NT2/D1 (cell line): ENCODE measurements at regions not wholly inside any gene's neighbourhood (a gene's known extent, or its start where the extent isn't known, plus 50 kb on each side); places are given as distances from the start of the nearest gene placed in this dataset.

Experiments
- DNase-seq: peaks from one replicate; pipeline ENCODE4 v3.0.0-alpha.2; 2011; ENCODE audit warnings: low read depth, low spot score
- H3K27me3 ChIP-seq: 2 replicates; pipeline ENCODE4 v1.6.0; 2011; ENCODE audit warnings: mild to moderate bottlenecking; ENCODE audit not compliant: insufficient read length, insufficient read depth
- H3K36me3 ChIP-seq: 2 replicates; pipeline ENCODE4 v1.6.1; 2011; ENCODE audit warnings: mild to moderate bottlenecking, low read length, mixed read lengths; ENCODE audit not compliant: insufficient read depth, insufficient read length
- H3K4me1 ChIP-seq: 2 replicates; pipeline ENCODE4 v1.5.1; 2011; ENCODE audit not compliant: insufficient read depth, insufficient read length
- H3K4me3 ChIP-seq: 2 replicates; pipeline ENCODE4 v1.5.1; 2011; ENCODE audit warnings: low read depth; ENCODE audit not compliant: insufficient read length
- H3K9ac ChIP-seq: 2 replicates; pipeline ENCODE4 v1.6.0; 2011; ENCODE audit warnings: low read depth; ENCODE audit not compliant: insufficient read length
- H3K9me3 ChIP-seq: 2 replicates; pipeline ENCODE4 v1.5.1; 2011; ENCODE audit warnings: mild to moderate bottlenecking, low read length; ENCODE audit not compliant: insufficient read depth
- SUZ12 ChIP-seq: IDR thresholded peaks from 2 replicates; pipeline ENCODE4 v1.6.1; 2011; ENCODE audit not compliant: insufficient read length, insufficient read depth; ENCODE audit errors: extremely low read depth
- YY1 ChIP-seq: IDR thresholded peaks from 2 replicates; pipeline ENCODE4 v1.6.1; 2011; ENCODE audit not compliant: insufficient read length, insufficient read depth
- ZNF274 ChIP-seq: IDR thresholded peaks from 2 replicates; pipeline ENCODE4 v1.6.1; 2011; ENCODE audit warnings: mild to moderate bottlenecking, low read depth, low read length

DNA sequence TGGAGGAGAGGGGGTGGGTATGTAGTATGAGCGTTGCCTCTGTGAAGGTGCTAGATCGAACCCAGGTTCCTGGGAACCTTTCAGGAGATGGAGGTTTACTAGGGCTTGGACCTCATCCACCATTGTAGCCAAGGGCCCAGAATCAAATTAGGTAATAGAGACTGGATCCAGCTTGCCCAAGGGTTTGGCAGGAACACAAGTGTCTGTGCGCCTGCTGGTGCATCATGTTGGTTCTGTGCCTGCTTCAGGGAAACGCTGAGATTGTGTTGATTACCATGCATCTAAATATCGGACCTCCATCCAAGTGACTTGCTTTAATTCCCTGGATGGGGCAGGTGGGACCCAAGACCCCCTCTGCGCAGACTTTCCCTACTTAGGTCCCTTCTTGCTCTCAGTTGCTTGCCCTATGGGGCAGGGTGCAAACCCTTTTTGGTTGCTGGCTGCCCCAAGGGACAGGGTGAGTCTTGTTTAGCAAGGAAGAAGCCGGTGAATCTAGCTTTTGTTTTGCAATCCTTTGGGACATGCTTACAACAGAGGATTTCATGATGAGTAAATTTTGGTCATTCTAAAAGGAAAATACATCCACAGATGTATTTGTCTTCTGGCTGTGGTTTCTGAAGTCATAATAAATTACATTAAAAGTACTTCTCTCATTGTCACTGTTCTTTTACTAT is 189.8 kb upstream of the PRICKLE1 start:
- Histone ChIP-seq H3K4me1 (no peaks in the 10 kb centered on the region), H3K4me3 (no peak overlapping the region), H3K9me3 (no peaks in the 10 kb centered on the region), H3K9ac (no peak overlapping the region), H3K36me3 (no peaks in the 10 kb centered on the region), H3K27me3 (no peaks in the 10 kb centered on the region)
- DNase-seq: no peak
- TF ChIP-seq SUZ12 (no peak), YY1 (no peak), ZNF274 (no peak)

DNA sequence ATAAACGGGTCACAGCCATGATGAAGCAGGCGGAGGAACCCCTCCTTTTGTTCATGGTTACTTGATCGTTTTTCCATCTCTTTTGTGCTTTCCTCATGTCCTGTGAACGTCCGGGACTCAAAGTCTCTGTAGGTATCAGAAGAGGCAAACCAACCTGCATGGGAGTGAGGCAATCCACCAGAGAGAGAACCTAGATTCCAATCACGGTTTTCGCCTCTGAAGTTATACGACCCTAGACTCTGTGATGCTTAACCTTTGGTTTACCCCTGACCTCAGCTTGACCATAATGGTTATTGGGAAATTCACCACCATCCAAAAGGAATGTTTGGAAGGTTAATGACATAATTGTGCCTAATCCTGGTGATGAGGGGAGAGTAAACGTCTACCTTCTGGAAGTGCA is 186.8 kb upstream of the PRICKLE1 start:
- no peak for DNase-seq
- Histone ChIP-seq H3K4me1 (no peaks in the 10 kb centered on the region), H3K4me3 (no peak overlapping the region), H3K9me3 (peaks cover 9% of the 10 kb centered on the region), H3K27me3 (no peaks in the 10 kb centered on the region), H3K9ac (no peak overlapping the region), H3K36me3 (no peaks in the 10 kb centered on the region)
- TF ChIP-seq YY1 (no peak), SUZ12 (no peak), ZNF274 (no peak)

DNA sequence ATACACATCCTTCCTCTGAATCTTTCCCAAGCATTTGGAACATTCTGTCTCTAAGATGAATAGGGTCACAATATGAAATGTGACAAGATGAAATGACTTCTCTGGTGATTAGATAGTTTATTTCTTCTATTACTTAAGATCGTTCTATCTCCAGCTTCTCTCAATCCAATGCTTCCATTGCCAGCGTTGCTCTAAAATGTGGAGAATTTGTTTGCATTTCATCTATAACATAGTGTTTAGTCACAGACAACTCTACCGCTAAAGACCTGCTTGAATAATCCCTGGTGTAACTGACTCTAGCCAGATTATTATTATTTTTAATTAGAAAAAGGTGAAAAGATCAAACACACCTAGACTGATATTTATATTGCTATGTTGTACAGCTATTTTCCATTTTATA is 184.7 kb upstream of the PRICKLE1 start:
- peaks cover 14% of the 10 kb centered on the region for H3K9me3 ChIP-seq
- no peak for DNase-seq
- no peaks in the 10 kb centered on the region for H3K4me1 ChIP-seq
- TF ChIP-seq SUZ12 (no peak), YY1 (no peak), ZNF274 (no peak)
- H3K36me3 ChIP-seq: no peaks in the 10 kb centered on the region
- H3K27me3 ChIP-seq: no peaks in the 10 kb centered on the region
- H3K4me3 ChIP-seq: no peak overlapping the region
- H3K9ac ChIP-seq: no peak overlapping the region

DNA sequence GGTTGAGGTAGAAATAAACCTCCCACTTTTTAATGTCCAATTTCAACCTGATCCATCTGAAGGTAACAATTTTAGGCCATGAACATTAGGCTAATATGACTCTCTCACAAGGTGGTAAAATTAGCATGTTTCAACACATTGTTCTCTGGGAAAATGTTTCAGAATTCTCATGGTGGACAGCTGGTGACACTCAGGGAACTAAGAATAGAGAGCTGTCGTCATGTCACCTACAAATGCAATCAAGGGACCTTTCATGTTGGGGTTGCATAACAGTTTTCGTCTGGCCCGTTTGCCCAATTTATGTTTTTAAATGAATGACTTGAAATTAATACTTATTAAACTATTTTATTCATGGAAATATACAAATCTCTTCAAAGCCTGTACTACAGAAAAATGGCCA is 180.7 kb upstream of the PRICKLE1 start:
- peaks cover 14% of the 10 kb centered on the region for H3K9me3 ChIP-seq
- TF ChIP-seq ZNF274 (no peak), YY1 (no peak), SUZ12 (no peak)
- no peak for DNase-seq
- no peak overlapping the region for H3K9ac ChIP-seq
- H3K4me1 ChIP-seq: no peaks in the 10 kb centered on the region
- no peak overlapping the region for H3K4me3 ChIP-seq
- H3K36me3 ChIP-seq: no peaks in the 10 kb centered on the region
- H3K27me3 ChIP-seq: no peaks in the 10 kb centered on the region

DNA sequence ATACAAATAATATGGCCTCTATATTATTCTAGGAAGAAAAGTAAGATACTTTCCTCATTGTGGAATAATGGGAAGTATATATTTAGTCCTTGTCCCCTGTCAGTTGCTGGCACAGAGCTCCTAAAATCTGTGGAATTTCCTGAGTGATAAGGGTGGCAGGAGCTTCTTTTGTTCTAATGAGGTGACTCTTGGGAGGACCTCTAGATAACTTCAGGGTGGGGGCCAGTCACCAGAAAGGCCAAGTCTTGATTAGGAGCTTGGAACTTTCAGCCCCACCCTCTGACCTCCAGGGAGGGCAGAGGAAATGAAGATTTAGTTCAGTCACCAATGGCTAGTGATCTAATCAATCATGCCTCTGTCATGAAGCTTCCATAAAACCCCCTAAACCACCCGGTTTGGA is 179.9 kb upstream of the PRICKLE1 start:
- TF ChIP-seq YY1 (no peak), SUZ12 (no peak), ZNF274 (no peak)
- Histone ChIP-seq H3K9me3 (peaks cover 14% of the 10 kb centered on the region), H3K27me3 (no peaks in the 10 kb centered on the region), H3K9ac (no peak overlapping the region), H3K36me3 (no peaks in the 10 kb centered on the region), H3K4me3 (no peak overlapping the region), H3K4me1 (no peaks in the 10 kb centered on the region)
- DNase-seq: no peak

DNA sequence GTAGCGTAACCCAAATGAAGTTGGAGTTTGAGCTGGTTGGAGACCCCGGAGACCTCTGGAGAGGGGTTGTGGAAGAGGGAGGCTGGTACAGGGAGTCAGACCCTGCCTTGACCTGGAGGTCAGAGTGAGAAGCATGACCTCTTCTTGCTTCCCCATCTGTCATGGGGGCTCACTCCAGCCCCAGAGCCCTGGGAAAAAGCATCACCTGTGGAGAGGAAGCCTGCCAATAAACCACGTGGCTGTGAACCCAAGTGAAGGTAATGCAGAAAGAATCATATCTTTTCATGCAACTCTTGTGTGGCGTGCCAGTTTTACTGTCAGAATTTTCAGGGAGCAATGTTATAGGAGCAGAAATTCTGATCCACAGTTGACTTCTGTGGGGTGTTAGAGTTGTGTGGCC is 178.5 kb upstream of the PRICKLE1 start:
- Histone ChIP-seq H3K27me3 (no peaks in the 10 kb centered on the region), H3K36me3 (no peaks in the 10 kb centered on the region), H3K4me1 (no peaks in the 10 kb centered on the region), H3K4me3 (no peak overlapping the region), H3K9me3 (peaks cover 14% of the 10 kb centered on the region), H3K9ac (no peak overlapping the region)
- TF ChIP-seq SUZ12 (no peak), YY1 (no peak), ZNF274 (no peak)
- DNase-seq: no peak

DNA sequence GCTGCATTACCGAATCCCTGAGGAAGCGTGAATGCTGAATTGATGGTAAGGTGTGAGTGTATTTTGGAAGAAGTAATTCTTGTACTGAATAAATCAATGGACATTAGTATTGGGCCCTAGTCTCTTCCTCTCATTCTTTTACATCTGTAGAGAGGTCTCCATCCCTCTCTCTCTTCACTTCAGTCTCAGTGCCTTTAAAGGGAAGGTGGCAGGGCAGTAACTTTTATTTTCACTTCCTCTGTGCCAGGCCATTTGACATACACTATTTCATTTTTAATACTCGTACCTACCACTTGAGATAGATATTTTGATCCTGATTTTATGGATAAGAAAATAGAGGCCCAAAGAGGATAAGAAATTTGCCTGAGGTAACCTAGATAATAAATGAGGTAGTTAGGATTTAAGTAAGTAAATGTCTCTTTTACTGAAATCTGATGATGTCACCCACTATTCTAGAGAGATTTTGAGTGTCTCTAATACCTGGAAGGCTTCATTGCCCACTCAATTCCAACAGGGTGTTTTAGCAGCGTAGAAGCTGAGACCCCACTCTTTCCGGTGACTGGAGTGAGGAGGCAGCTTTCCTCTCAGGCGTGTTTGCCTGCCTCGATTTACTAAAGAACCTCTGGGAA is 177.9 kb upstream of the PRICKLE1 start:
- Histone ChIP-seq H3K36me3 (no peaks in the 10 kb centered on the region), H3K4me3 (no peak overlapping the region), H3K9me3 (peaks cover 14% of the 10 kb centered on the region), H3K4me1 (no peaks in the 10 kb centered on the region), H3K9ac (no peak overlapping the region), H3K27me3 (no peaks in the 10 kb centered on the region)
- TF ChIP-seq ZNF274 (no peak), SUZ12 (no peak), YY1 (no peak)
- no peak for DNase-seq
